UCSD-AML1 (cell line): ENCODE measurements at regions not wholly inside any gene's neighbourhood (a gene's known extent, or its start where the extent isn't known, plus 50 kb on each side); places are given as distances from the start of the nearest gene placed in this dataset.

ENCODE experiments used
- DNase-seq: peaks from one replicate; lab custom pipeline; 2025; ENCODE audit not compliant: unreplicated experiment; lab: John Stamatoyannopoulos, UW

GRCh38 chr2:60064687-60065389 is 488.6 kb downstream of the BCL11A start:
- no peak for DNase-seq

- DNase-seq, result no peak
These were observed 494.7 kb downstream of the BCL11A start for GRCh38 chr2:60058781-60059180.

GRCh38 chr2:60054571-60055340 is 498.7 kb downstream of the BCL11A start:
- no peak for DNase-seq

GRCh38 chr2:60053791-60054190 is 499.7 kb downstream of the BCL11A start:
- DNase-seq, result no peak

DNA sequence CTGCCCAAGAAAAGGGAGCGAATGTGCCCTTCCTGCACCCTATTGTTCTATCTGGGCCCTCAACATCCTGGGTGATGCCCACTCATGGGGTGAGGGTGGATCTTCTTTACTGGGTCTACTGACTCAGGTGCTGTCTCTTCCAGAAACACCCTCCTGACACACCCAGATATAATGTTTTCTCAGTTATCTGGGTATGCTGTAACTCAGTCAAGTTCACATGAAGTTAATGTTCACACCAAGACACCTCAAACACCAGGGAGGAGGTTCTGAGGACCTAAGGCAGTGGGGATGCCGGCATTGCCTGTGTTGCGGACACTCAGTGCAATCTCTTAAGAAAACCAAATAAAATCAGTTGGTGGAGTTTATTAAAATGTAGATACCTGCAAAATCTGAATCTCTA is 500.9 kb downstream of the BCL11A start:
- DNase-seq, result no peak

DNA sequence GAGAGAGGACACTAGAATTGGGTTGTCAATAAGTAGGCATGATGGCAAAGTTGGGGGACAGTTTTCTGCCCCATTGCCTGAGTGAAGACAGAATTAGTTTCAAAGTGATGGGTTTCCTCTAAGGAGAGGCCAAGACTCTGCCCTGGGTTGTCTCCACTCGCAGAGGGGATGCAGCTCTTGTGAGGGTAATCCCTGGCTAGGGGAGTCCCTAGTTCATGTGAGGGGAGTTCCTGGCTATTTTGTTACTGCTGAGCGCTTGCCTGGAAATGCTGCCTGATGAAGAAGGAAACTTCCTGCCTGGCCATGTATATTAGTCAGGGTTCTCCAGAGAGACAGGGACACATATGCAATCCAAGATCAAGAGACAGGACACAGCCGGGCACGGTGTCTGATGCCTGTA is 501.5 kb downstream of the BCL11A start:
- DNase-seq, result no peak

DNA sequence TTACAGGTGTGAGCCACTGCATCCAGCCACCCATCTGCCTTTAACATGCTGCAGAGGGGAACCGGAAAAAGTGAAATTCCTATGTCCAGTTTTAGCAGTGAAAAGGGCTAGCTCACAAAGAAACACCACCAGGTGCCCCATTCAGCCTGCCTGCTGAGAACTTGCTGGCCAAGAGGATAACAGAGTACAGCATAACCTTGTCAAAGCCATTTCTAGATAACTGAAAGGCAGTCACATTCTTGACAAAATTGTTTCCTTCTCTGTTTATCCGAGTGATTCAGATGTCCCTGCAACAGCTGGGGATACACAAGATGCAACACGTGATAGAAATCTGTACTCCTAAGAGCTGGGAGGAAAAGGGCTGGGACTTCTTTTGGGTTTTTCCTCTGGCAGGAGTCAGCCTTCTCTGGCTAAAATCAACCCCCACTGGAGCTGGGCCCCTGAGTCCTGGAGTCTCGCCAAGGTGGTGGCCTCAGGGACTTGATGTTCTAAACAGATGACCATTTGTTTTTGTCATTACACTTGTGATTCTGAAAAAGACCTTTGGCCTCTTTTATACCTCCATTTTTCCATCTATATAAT is 505.4 kb downstream of the BCL11A start:
- DNase-seq, result no peak

GRCh38 chr2:60047347-60047746 is 506.1 kb downstream of the BCL11A start:
- no peak for DNase-seq

DNA sequence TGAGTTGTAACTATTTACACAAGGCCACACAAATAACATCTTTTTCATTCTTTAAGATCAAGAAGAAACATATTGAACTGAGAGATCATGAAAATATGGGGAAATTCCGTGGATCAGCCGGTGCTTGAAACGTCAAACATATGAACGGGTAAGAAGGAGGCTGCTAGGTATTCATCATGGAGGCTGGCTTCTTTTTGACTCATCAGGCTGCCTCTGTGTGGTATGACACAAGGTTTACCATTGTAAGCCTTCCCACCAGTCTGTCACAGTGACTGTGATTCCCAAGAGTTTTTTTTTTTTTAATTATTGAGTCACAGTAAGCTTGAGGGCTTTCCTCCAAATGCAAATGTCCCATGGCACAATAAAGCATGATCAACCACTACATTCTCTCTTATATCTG is 506.9 kb downstream of the BCL11A start:
- DNase-seq, result no peak

DNA sequence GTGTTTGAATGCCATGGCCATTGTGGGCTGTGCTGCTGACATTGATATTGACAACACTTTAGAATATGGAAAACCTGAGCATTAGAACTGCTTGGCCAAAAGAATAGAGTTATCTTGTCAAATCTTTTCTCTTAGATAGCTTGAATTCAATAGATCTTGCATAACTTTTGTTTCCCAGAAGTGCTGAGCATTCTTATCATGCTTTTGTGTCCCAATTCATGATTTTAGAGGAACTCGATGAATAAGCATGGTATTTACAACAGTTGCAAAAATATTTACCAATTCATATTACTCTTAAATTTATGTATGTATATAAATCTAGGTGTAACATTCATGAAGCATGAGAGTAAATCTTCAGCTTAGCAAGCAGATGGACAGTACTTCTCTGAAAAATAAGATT is 508.0 kb downstream of the BCL11A start:
- DNase-seq, result no peak

GRCh38 chr2:60044484-60044883 is 509.0 kb downstream of the BCL11A start:
- no peak for DNase-seq

DNA sequence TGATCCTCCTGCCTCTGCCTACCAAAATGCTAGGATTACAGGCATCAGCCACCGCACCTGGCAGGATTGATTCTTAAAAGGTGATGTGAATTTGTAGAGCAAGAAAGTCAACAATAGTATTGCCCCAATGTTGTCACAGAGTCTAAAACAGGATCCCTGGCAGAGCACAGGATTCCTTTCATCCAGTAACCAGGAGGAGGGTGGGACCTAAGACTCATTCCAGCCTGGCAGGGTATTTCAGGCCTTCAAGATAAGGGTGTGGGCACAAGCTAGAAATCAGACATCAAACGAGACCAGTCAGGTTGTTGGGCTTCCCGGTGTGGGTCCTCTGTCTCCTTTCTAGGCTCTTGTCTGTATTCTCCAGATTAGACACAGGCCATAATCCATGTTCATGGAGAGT is 511.4 kb downstream of the BCL11A start:
- no peak for DNase-seq

DNA sequence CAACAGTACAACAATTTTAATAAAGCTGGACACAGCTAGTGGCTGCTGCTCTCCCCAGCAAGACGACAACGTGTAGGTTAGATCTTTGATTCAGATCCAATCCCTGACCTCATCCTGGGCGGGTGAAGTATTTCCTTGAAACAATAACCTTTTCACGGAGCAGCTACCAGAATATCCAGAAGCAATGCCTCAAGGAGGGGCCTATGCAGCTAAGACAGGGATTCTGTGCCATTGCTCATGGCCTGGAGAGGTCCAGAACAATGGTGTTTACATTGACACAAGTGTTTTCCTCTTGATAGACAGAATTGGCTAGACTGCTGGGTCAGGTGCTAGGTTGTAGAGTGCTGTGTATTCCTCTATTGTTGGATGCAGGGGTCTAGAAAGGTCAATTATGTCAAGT is 520.1 kb downstream of the BCL11A start:
- DNase-seq, result no peak

GRCh38 chr2:60029566-60029883 is 523.9 kb downstream of the BCL11A start:
- no peak for DNase-seq

GRCh38 chr2:60028849-60029565 is 524.4 kb downstream of the BCL11A start:
- DNase-seq, result no peak

GRCh38 chr2:60025496-60025895 is 528.0 kb downstream of the BCL11A start:
- no peak for DNase-seq

DNA sequence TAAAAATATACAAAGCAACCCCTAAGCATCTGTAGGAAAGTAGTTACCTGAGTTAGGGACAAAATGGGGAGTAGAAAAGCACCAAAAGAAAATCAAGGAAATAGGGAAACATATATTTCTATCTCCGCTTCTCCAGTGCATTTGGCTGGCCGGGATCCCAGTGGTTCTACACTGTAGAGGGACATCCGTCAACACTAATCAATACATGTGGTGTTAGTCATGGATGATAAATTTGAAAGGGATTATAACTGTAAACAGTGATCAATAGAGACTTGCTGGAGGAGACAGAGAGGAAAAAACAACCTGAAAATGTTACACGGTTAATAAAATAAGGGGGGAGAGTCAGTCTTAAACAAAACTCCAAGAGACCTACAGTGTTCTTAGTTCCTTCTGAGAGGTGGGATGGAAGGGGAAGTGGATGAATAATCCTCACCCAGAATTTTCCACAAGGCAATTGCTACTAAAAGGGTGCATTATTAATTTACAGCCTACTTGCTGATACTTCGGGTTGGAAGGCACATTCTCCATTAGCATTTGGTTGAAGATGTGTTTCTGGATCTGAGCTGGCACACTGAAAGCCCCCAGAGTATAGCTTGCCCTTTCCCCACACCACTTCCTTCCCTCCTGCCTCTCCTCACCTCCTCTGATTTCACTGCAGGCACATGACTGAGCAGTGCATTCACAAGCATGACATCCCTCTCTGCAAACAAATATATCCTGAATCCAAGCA is 530.0 kb downstream of the BCL11A start:
- DNase-seq, result peak; percentile 23

GRCh38 chr2:60007671-60008070 is 545.8 kb downstream of the BCL11A start:
- DNase-seq, result no peak

- no peak for DNase-seq
These were observed 550.4 kb downstream of the BCL11A start for GRCh38 chr2:60003076-60003475.

DNA sequence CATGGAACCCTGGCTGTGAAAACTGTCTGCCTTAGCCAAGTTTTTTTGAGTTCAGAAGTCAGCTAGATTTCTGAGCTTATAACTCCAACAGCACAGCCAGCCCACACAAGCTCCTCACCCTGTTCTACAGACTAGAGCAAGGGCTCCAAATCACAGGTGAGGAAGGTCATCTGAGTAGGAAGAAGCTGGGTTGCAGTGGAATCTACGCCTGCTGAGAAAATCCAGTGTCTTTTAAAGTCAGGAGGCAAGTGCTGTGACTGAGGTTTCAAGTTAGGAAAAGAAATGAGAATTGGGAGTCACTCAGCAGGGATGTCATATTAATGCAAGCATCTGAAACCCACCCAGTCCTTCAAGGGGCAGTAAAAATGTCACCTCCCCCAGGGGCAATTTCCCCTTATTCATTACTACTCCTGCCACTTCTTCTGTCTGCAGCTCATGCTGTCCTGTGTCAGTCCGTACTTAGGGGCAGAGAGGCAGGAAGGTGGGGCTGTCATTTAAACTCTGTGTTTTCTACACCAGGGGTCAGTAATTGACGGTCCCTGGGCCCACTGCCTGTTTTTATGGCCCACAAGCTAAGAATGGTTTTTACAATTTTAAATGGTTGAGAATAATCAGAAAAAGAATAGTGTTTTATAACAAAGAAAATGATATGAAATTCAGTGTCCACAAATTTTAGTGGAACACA is 551.1 kb downstream of the BCL11A start:
- DNase-seq, result no peak

GRCh38 chr2:60000686-60001085 is 552.8 kb downstream of the BCL11A start:
- DNase-seq, result no peak
